HG03103 (cell line): ENCODE measurements at regions not wholly inside any gene's neighbourhood (a gene's known extent, or its start where the extent isn't known, plus 50 kb on each side); places are given as distances from the start of the nearest gene placed in this dataset.
"Not testable (repeated sequence)": the region's sequence is repeated elsewhere in the genome, so short reads cannot be mapped to it uniquely, and the experiment has no call there.

Experiments used
- ATAC-seq: cut with Tn5 transposase; IDR thresholded peaks from one replicate; pipeline ENCODE4 v1.9.1; 2021; ENCODE audit warnings: low read depth; ENCODE audit not compliant: unreplicated experiment

- ATAC-seq, result no peak
These were observed 64.0 kb downstream of the GPRASP3 start for GRCh38 chrX:102784550-102784949.

DNA sequence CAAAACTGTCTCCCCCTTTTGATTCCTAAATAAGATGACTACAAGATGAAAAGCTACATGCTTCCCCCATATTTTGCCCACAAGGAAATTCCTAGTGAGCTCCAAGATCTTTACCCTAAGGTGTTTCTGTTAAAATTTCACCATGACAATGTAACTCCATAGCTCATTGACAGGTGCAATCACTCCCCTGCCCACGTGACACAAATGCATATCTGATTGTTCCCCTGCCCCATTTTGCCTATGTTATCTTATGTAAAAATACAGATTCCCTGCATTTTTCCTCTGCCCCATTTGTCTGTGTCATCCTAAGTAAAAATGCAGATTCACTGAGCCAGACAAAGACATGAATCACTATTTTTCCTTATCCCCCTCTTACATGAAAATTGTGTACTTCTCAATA is 66.7 kb downstream of the GPRASP3 start:
- ATAC-seq, result no peak

DNA sequence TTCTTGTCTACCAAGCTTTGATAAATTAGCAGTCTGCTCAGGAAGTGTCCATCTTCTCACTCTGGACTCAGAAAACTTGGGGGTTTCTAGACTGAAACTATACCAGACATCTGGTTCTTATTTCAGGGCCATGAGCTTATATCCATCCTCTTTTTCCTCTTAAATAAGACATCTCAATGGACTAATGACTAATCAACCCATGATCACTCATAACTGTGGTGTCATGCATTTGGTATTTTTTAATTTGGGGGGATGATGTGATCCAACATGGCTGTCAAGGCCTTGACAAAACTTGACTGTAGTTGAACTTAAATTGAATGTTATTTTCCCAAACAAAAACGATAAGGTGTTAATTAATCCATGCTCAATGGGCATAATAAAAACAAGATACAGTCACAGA is 87.8 kb downstream of the GPRASP3 start:
- no peak for ATAC-seq

- not testable (repeated sequence) for ATAC-seq
These were observed 97.7 kb downstream of the GPRASP3 start for GRCh38 chrX:102818269-102818668.

GRCh38 chrX:102832661-102833060 is 104.4 kb upstream of the RAB40AL start:
- no peak for ATAC-seq

DNA sequence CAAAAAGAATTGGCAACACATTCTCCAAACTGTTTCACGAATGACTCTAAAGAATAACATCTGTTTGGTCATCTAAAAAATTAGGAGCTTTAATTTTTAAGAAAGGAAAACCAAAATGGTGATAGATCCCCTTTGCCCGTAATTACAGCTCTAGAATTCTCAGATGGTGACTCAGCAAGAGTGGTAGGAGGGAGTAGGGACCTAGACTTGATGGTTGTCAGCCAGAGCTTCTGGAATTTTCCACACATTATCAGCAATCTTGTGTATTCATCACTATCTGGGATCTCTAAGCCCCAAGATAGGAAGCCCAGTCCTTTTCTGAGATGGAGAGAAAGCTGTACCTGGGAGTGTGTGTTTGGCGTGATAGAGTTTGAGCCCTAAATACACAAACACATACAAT is 103.9 kb upstream of the RAB40AL start:
- no peak for ATAC-seq

DNA sequence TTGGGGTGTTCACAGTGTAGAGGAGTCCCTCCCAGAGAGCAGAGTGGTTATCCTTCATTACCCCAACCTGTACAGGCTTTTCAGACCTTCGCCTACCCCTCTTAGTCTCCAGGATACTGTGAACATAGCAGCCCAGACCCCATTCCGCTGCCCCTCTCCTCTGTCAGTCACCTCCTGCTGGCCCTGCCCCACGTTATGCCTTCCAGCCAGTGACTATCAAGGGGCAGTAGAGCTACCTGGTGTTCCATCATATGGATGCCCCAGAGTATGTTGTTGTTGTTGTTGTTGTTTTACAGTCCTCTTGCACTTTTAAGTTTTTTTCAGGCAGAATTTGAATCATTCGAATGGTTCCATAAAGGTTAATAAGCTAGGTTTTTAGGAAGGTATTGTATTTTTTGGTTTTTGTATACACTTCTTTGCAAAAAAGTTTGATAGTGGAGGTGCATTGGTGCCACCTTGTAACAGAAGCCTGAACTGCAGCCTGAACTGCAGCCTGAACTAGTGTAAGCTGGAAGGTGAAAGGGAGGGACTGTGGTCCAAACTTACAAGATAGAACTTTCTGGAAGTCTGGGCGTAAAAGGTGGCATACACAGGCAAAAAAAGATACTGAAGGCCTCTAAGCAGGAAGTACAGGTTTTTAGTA is 101.4 kb upstream of the RAB40AL start:
- ATAC-seq, result no peak

DNA sequence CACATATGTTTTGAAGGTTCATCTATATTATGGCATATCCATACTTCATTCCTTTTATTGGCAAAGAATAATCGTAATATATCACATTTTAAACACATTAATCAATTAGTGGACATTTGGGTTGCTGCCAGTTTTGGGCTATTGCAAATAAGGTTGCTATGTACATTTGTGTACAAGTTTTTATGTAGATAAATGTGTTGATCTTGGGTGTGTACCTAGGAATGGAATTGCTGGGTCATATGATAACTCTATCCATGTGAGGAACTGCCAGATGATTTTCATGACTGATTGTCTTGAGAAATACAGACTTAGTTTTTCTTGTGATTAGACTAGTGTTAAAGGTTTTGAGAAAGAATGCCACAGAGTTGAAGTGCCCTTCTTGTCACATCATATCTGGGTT is 99.2 kb upstream of the RAB40AL start:
- ATAC-seq, result no peak

GRCh38 chrX:102840871-102841705 is 96.0 kb upstream of the RAB40AL start:
- ATAC-seq, result no peak

- ATAC-seq, result no peak
These were observed 95.4 kb upstream of the RAB40AL start for GRCh38 chrX:102841706-102842003.

GRCh38 chrX:102845020-102845419 is 92.1 kb upstream of the RAB40AL start:
- no peak for ATAC-seq

- ATAC-seq, result no peak
These were observed 90.4 kb upstream of the RAB40AL start for GRCh38 chrX:102846544-102847236.

GRCh38 chrX:102847362-102847761 is 89.7 kb upstream of the RAB40AL start:
- no peak for ATAC-seq

- no peak for ATAC-seq
These were observed 87.7 kb upstream of the RAB40AL start for GRCh38 chrX:102849396-102849795.

GRCh38 chrX:102858826-102859549 is 78.1 kb upstream of the RAB40AL start:
- not testable (repeated sequence) for ATAC-seq

DNA sequence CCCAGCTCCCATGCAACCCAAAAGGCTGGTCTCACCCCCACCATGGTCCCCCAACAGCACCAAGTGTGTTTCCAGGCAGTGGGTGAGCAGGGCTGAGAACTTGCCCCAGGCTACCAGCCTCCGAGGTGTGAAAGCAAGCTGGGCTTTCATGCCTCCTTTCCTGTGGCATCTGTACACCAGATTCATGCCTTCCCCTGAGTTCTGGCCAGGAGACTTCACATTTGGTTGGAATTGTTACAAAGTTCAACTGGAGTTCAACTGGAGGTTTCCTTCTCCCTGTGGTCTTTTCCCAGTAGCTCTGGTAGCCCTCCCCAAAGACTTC is 77.6 kb upstream of the RAB40AL start:
- ATAC-seq, result no peak

- ATAC-seq, result no peak
These were observed 76.8 kb upstream of the RAB40AL start for GRCh38 chrX:102860235-102860634.

GRCh38 chrX:102863735-102864134 is 73.3 kb upstream of the RAB40AL start:
- peak; percentile 89 for ATAC-seq

GRCh38 chrX:102866981-102867656 is 70.0 kb upstream of the RAB40AL start:
- no peak for ATAC-seq

DNA sequence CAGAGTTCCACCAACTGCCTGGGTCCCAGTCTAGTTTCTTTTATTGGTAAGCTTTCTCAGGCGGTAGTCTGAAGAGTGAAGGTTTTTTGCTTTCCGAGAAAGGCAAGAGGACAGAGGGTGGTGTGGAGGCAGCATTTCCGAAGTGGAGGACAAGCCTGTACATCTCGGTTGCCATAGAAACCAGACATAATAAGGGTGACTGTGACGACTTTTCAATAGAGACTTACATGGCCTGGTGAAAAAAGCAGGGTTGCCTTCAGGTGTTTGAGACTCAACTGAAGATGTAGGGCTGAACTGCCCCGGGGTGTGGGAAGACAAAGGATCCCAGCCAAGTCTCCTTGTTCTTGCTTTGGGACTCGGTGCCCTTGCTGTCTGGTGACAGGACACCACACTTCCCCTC is 53.6 kb upstream of the RAB40AL start:
- no peak for ATAC-seq
